HG02610 (cell line): ENCODE measurements at regions not wholly inside any gene's neighbourhood (a gene's known extent, or its start where the extent isn't known, plus 50 kb on each side); places are given as distances from the start of the nearest gene placed in this dataset.
A peak's percentile ranks its signal among the peaks of the same experiment; 100 is the strongest.

ENCODE experiments used
- ATAC-seq: cut with Tn5 transposase; IDR thresholded peaks from one replicate; pipeline ENCODE4 v1.9.1; 2021; ENCODE audit warnings: mild to moderate bottlenecking, moderate library complexity; ENCODE audit not compliant: unreplicated experiment

- no peak for ATAC-seq
Measured at GRCh38 chr9:109880276-109881169, 100.5 kb downstream of the PALM2AKAP2 start.

- ATAC-seq: no peak
Measured at GRCh38 chr9:109883623-109884022, 103.6 kb downstream of the PALM2AKAP2 start.

GRCh38 chr9:109886041-109886440 lies 106.0 kb downstream of the PALM2AKAP2 start:
- ATAC-seq: no peak

- ATAC-seq: peak; percentile 52
Measured at GRCh38 chr9:109886617-109887016, 106.6 kb downstream of the PALM2AKAP2 start.

GRCh38 chr9:109887079-109887478 lies 107.1 kb downstream of the PALM2AKAP2 start:
- ATAC-seq: peak; percentile 24

GRCh38 chr9:109888695-109889094 lies 108.7 kb downstream of the PALM2AKAP2 start:
- no peak for ATAC-seq

GRCh38 chr9:109889456-109889855 lies 109.5 kb downstream of the PALM2AKAP2 start:
- ATAC-seq: no peak

- peak; percentile 49 for ATAC-seq
Measured at GRCh38 chr9:109893241-109893640, 113.2 kb downstream of the PALM2AKAP2 start.

GRCh38 chr9:109894473-109894872 lies 114.5 kb downstream of the PALM2AKAP2 start:
- ATAC-seq: no peak

GRCh38 chr9:109894921-109895758 lies 115.1 kb downstream of the PALM2AKAP2 start:
- ATAC-seq: peak; percentile 75

- ATAC-seq: no peak
Measured at GRCh38 chr9:109901201-109901600, 121.2 kb downstream of the PALM2AKAP2 start.

- ATAC-seq: peak; percentile 23
Measured at GRCh38 chr9:109903515-109904138, 123.6 kb downstream of the PALM2AKAP2 start.

GRCh38 chr9:109904666-109905065 lies 124.7 kb downstream of the PALM2AKAP2 start:
- ATAC-seq: no peak

GRCh38 chr9:109905472-109905871 lies 125.5 kb downstream of the PALM2AKAP2 start:
- ATAC-seq: no peak

- ATAC-seq: peak; percentile 21
Measured at GRCh38 chr9:109906766-109907382, 126.9 kb downstream of the PALM2AKAP2 start.

- ATAC-seq: peak; percentile 94
Measured at GRCh38 chr9:109907400-109907799, 127.4 kb downstream of the PALM2AKAP2 start.

GRCh38 chr9:109907810-109908458 lies 127.9 kb downstream of the PALM2AKAP2 start:
- no peak for ATAC-seq

GRCh38 chr9:109908459-109909390 lies 128.7 kb downstream of the PALM2AKAP2 start:
- ATAC-seq: no peak
